ENCODE measurements at regions not wholly inside any gene's neighbourhood (a gene's known extent, or its start where the extent isn't known, plus 50 kb on each side); places are given as distances from the start of the nearest gene placed in this dataset.
"Not testable (repeated sequence)": the region's sequence is repeated elsewhere in the genome, so short reads cannot be mapped to it uniquely, and the experiment has no call there.

- intact Hi-C loops (cut with micrococcal nuclease), result no loop called here
Observed at GRCh38 chr15:38614621-38615020, 50.0 kb upstream of the RASGRP1 start.

DNA sequence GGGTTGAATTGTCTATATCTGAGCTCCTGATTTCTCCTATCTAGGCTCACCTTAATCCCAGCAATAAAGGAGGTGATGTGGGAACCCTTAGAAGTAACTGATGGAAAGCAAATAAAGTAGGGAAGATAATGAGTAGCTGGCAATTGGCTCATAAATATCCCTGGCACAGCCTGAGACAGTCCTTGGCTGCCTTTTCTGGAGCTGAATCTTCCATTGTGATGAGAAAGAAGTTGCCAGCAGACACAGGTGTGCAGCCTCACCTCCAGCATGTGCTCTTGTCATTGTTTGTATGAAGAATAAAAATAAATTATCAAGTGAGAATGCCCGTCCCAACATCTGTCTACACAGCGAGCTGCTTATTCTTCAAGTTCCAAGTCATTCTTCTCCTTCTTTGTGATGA is 53.2 kb upstream of the RASGRP1 start:
- intact Hi-C loops (cut with micrococcal nuclease), result no loop called here

GRCh38 chr15:38618242-38618955 is 53.8 kb upstream of the RASGRP1 start:
- intact Hi-C loops (cut with micrococcal nuclease), result no loop called here

- intact Hi-C loops (cut with micrococcal nuclease), result no loop called here
Observed at GRCh38 chr15:38620098-38620497, 55.5 kb upstream of the RASGRP1 start.

DNA sequence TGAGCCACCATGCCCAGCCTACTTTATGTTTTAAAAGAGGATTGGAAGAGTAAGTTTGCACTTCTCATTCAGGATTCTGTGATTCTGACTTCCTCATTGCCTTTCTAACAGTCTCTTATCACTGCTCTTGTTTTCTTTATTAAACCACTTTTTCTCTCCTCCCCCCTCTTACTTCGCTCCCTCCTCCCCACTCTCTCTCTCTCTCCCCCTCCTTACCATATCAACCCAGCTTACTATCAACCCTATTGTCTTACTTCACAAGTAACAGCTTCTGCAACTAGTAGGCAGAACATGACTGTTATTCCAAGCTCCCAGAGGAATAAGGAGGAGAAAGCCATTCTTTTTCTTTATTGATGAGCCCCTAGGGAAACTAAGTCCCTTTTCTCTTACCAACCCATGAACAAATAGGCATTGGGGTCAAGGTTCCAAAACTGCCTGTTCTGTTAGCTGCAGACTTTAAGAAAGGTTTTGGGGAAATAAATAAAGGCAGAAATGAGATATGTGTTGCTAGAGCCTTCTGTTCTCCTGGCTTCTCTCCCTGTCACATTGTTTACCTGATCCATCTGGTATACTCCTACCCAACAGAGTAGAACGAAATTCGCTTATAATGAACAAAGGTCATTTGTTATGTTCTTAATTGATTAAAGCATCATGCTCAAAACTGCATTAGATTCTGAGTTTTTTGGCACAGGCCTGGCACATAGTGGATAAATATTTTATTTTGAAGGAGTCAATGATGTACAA is 56.4 kb upstream of the RASGRP1 start:
- intact Hi-C loops (cut with micrococcal nuclease), result no loop called here

- intact Hi-C loops (cut with micrococcal nuclease), result no loop called here
Observed at GRCh38 chr15:38622304-38622703, 57.7 kb upstream of the RASGRP1 start.

DNA sequence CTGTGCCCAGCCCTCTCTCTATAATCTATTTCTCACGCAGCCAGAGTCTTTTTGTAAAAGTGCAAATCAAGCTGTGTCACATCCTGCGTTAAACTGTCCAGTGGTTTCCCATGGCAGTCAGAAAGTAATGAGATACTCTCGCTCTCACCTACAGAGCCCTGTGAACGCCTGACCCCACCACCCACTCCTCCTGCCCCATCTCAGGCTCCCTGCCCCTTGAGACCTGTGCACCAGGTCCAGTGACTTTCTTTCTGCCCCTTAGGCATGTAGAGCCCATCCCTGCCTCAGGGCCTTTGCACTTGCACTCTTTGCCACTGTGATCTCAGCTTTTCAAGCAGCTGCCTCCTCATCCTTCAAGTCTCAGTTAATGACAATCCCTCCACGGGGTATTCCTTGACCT is 58.3 kb upstream of the RASGRP1 start:
- intact Hi-C loops (cut with micrococcal nuclease), result no loop called here

DNA sequence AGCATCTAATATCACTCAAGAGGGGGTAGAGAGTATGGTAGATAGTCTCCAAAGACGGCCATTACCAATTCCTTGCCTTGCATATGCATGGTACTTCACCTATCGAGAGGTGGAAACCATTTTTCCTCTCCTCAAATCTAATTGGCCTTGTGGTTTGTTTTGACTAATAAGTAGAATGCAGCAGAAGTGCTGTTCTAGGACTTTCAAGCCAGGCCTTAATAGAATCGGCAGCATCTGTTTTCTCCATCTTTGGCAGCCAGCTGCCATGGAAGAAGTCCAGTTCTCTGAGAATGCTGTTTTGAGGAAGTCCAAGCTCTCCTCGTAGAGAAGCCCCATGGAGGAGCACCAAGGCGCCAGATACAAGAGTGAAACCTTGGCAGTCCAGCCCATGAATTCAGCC is 59.1 kb upstream of the RASGRP1 start:
- intact Hi-C loops (cut with micrococcal nuclease), result no loop called here

- intact Hi-C loops (cut with micrococcal nuclease), result no loop called here
Observed at GRCh38 chr15:38624244-38625205, 59.9 kb upstream of the RASGRP1 start.

GRCh38 chr15:38625886-38626285 is 61.3 kb upstream of the RASGRP1 start:
- intact Hi-C loops (cut with micrococcal nuclease), result no loop called here

DNA sequence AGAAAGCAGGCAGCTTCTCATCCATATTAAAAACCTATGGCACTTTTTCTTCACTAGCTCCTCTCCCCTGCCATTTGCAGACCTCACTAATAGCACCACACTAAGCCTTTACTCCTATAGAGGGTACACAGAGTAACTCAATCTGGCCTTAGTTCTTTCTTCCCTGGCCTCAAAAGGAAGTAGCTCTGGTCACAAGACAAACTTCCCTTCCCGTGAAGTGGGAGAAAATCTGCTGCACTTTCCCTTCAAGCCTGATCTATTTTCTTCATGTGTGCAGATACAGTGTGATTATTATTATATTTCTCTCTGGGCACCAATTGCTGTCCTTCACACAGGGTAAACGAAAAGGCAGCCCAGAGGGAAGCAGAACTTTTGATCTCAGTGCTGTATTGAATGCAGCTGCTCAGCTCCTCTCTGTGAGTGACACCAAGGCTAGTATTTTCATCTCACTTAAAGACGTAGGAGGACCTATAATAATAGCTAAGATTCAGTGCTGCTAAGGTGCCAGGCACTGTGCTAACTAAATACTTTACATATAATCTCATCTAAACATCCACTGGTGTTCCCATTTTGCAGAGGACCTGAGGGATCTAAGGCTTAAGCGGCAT is 61.9 kb upstream of the RASGRP1 start:
- intact Hi-C loops (cut with micrococcal nuclease), result no loop called here

DNA sequence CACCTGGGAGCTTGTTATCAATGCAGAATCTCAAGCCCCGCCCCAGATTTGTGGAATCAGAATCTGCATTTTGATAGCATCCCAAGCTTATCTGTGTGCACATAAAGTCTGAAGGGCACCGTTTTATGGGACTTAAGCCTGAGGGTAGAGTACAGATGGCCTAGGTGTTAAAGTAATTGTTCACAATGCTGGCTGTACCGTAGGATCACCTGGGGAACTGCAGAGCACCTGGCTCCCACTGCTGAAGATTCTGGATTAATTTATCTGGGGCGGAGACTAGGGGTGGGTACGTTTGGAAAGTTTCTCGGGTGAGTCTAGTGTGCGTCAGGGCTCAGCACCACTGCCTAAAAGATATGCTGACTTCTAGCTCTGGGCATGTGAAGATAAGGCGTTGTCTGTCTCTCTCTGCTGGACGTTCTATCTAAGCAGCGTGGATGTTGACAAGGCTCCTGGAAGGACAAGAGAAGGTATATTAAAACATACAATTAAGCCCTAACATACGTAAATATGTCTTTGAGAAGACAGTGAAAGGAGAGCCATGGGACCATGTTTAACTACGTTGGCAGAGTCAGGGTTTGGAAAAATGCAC is 63.2 kb upstream of the RASGRP1 start:
- intact Hi-C loops (cut with micrococcal nuclease), result no loop called here

DNA sequence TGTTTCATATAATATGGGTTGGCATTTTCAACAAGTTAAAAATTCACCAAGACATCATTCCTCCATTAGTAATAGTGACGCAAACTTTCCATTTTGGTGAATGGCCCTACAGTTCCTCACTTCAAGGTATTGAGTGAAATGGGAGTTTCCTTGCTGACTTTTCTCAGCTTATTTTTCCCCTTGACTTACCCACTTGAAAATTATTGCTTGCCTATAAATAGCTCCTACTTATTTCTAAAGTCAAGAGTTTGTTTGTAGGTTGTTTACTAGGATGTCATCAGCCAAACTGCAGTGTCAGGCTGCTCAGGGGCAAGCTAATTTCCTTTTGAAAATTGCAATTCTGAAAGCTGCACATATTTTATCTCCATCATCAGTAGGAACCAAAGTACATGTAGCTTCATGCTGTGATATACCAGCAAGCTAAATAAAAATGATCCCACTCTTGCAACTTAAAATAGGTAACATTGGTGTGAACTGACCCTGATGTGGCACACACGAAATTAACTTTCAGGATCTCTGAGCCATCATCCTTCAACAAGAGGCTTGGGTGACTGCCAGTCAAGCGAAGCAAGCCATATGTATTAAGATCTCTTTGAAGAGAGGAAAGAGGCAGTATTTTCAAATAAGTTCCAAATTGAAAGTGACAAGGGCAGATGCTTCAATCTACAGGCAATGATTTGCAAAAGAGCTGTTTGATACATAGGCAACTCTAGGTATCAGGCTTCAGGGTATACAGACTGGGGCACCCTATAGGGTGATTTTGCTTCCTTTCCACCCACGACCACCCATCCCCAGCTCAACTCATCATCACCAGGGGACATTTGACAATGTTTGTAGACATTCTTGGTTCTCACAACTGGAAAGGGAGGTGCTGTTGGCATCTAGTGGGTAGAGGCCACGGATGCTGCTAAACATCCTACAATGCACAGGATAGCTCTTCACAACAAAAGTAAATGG is 66.8 kb upstream of the RASGRP1 start:
- intact Hi-C loops (cut with micrococcal nuclease), result no loop called here

- intact Hi-C loops (cut with micrococcal nuclease), result no loop called here
Observed at GRCh38 chr15:38635170-38635569, 70.6 kb upstream of the RASGRP1 start.

GRCh38 chr15:38636597-38636996 is 72.0 kb upstream of the RASGRP1 start:
- intact Hi-C loops (cut with micrococcal nuclease), result no loop called here

DNA sequence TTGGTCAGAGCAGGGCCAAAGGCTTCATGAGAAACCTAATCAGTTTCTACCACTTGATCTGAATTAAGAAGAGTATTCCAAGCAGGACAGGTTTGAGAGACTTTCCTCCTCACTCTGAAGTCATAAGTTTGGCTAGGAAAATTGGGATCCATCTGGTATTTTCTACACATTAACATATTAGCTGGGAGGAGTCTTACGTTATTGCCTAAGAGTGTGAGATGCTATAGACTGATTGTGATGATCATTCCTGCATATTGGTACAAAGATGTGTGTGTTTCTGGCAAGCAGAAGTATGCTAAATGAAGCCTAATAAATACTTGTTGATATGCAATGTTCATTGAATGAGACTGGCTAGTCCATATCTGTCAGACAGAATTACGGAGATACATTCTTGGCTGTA is 73.5 kb upstream of the RASGRP1 start:
- intact Hi-C loops (cut with micrococcal nuclease), result no loop called here

DNA sequence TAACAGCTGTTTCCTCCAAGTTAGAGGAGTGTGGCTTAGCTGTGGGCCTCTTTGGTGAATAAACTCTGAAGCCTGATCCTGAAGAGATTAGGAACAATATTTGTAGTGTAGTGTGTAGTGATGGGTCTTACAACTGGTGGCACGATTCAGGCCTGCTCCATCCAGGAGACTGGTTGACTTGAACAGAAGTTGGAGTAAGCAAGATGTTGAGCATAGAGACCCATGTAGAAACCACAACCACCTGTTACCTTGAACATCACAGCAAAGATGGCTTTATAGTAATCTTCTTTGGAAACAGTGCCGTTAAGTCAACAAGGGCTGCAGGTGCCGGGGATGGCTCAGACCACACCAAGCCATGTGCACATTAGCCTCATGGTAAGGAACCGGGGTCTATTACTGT is 74.2 kb upstream of the RASGRP1 start:
- intact Hi-C loops (cut with micrococcal nuclease), result no loop called here

DNA sequence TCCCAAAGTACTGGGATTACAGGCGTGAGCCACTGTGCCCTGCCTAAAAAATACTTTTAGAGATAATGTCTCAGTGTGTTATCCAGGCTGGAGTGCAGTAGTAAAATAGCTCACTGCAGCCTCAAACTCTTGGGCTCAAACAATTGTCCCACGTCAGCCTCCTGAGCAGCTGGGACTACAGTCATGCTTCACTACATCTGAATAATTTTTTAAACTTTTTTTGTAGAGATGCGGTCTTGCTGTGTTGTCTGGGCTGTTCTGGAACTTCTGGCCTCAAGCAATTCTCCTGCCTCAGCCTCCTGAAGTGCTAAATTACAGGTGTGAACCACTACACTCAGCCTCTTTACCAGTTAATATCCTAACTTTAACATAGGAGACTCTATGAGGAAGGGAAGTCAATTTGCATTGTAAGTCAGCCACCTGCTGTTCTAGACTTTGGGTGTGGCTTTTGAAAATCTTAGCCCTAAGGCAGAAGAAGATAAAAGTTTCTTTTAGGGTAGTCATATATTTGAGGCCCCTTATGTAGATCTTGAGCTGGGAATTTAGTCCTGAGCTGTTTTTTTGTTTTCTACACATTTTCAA is 78.2 kb upstream of the RASGRP1 start:
- intact Hi-C loops (cut with micrococcal nuclease), result no loop called here

GRCh38 chr15:38644353-38644752 is 79.7 kb upstream of the RASGRP1 start:
- intact Hi-C loops (cut with micrococcal nuclease), result not testable (repeated sequence)

DNA sequence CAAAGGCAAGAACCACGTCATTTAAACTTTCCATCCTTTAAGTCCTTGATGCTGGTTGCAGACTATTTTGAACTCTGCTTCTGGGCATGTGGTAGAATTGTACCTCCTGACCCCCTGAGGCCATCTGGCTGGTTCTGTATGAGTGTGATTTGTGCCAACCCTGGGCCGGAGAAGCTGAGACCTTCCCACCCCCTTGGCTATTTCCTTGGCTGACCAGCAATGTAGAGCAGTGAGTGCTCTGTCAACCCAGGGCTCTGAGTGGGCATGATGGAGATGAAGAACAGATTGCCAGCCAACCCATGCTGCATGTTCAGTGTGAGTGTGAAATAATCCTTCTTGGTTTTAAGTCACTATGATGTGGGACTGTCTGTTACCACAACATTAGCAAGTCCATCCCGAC is 82.1 kb upstream of the RASGRP1 start:
- intact Hi-C loops (cut with micrococcal nuclease), result no loop called here
